ENCODE measurements at regions not wholly inside any gene's neighbourhood (a gene's known extent, or its start where the extent isn't known, plus 50 kb on each side); places are given as distances from the start of the nearest gene placed in this dataset.

GRCh38 chr1:216904471-216904870, 181.2 kb upstream of the ESRRG start:
- DNase-seq (no peak), ATAC-seq (peak in 3 of 4 donors; percentile 13 to 24 (median 24))
- H3K27ac ChIP-seq, result no peak overlapping the region
- H3K4me3 ChIP-seq, result no peak overlapping the region
- H3K27me3 ChIP-seq, result no peaks in the 10 kb centered on the region
- WGBS (ENCODE audit: insufficient coverage, low coverage, low lambda C conversion rate, missing lambda C conversion rate), result 19% methylated on average over 7 of the region's 7 CpGs
- no peaks in the 10 kb centered on the region for H3K9me3 ChIP-seq
- H3K4me1 ChIP-seq, result no peaks in the 10 kb centered on the region
- intact Hi-C loops (cut with DNase I), result no loop called here
- TF ChIP-seq, protein P1, sequence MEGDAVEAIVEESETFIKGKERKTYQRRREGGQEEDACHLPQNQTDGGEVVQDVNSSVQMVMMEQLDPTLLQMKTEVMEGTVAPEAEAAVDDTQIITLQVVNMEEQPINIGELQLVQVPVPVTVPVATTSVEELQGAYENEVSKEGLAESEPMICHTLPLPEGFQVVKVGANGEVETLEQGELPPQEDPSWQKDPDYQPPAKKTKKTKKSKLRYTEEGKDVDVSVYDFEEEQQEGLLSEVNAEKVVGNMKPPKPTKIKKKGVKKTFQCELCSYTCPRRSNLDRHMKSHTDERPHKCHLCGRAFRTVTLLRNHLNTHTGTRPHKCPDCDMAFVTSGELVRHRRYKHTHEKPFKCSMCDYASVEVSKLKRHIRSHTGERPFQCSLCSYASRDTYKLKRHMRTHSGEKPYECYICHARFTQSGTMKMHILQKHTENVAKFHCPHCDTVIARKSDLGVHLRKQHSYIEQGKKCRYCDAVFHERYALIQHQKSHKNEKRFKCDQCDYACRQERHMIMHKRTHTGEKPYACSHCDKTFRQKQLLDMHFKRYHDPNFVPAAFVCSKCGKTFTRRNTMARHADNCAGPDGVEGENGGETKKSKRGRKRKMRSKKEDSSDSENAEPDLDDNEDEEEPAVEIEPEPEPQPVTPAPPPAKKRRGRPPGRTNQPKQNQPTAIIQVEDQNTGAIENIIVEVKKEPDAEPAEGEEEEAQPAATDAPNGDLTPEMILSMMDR (IDR thresholded peaks at IDR 0.05), result no peak
- TF ChIP-seq POLR2A (IDR thresholded peaks at IDR 0.05), result no peak
- no peaks in the 10 kb centered on the region for H3K36me3 ChIP-seq

DNA sequence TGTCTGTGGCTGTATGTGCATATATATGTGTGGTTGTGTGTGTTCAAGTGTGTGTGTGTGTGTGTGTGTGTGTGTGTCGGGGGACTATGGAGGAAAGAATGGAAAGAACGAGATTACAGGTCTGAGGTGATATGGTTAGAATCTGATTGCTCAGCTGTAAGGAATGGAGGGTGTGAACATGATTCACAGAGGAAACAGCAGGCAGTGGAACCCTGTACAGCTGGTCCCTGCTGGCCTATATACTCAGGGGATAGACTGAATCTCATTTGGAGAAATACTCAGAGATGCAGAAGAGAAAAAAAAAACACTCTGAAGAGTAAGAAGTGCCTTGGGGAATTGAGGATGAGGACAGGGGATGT, 180.1 kb upstream of the ESRRG start:
- no peak for TF ChIP-seq POLR2A (IDR thresholded peaks at IDR 0.05)
- TF ChIP-seq, protein P1 (IDR thresholded peaks at IDR 0.05), result no peak
- Histone ChIP-seq H3K27me3 (no peaks in the 10 kb centered on the region), H3K36me3 (no peaks in the 10 kb centered on the region), H3K9me3 (no peaks in the 10 kb centered on the region), H3K4me3 (no peak overlapping the region), H3K4me1 (no peaks in the 10 kb centered on the region), H3K27ac (no peak overlapping the region)
- DNase-seq (no peak), ATAC-seq (peak in 1 of 4 donors; percentile 14)
- 92% methylated on average over 2 of the region's 2 CpGs for WGBS (ENCODE audit: insufficient coverage, low coverage, low lambda C conversion rate, missing lambda C conversion rate)
- intact Hi-C loops (cut with DNase I), result no loop called here

GRCh38 chr1:216902669-216903381, 179.6 kb upstream of the ESRRG start:
- Histone ChIP-seq H3K4me1 (no peaks in the 10 kb centered on the region), H3K27me3 (no peaks in the 10 kb centered on the region), H3K27ac (no peak overlapping the region), H3K9me3 (no peaks in the 10 kb centered on the region), H3K36me3 (no peaks in the 10 kb centered on the region), H3K4me3 (no peak overlapping the region)
- peak in 2 of 4 donors; percentile 46 to 60 for ATAC-seq
- intact Hi-C loops (cut with DNase I), result no loop called here
- TF ChIP-seq, protein P1 (IDR thresholded peaks at IDR 0.05), result no peak
- TF ChIP-seq POLR2A (IDR thresholded peaks at IDR 0.05), result no peak
- 47% methylated on average over 5 of the region's 5 CpGs for WGBS (ENCODE audit: insufficient coverage, low coverage, low lambda C conversion rate, missing lambda C conversion rate)
- peak in 1 of 3 donors; percentile 49 for DNase-seq

DNA sequence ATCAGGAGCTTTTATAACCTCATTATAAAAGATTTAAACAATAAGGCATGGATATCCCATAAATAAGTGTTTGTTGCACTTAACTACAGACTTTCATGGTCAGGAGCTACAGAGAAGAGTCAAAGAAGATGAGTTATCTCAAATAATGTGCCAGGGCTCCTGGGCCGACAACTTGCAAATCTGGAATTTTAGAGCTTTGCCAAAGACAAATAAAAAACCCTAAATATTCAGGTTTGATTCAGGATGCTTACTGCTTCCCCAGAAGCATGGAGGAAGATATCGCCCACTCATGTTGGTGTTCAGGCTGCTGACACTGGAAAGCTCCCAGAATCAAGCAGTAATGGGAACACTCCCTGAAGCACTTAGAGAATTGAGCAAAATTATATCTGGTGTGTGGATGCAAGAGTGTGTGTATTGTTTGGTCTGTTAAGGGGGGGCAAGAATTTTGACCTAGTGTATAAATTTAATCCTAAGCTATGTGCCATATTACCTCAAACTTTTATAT, 176.9 kb upstream of the ESRRG start:
- H3K9me3 ChIP-seq, result no peaks in the 10 kb centered on the region
- no peaks in the 10 kb centered on the region for H3K27me3 ChIP-seq
- TF ChIP-seq POLR2A (IDR thresholded peaks at IDR 0.05), result no peak
- TF ChIP-seq, protein P1 (IDR thresholded peaks at IDR 0.05), result no peak
- H3K4me3 ChIP-seq, result no peak overlapping the region
- no peaks in the 10 kb centered on the region for H3K4me1 ChIP-seq
- DNase-seq, result no peak
- no peak overlapping the region for H3K27ac ChIP-seq
- WGBS (ENCODE audit: insufficient coverage, low coverage, low lambda C conversion rate, missing lambda C conversion rate), result 51% methylated on average over 2 of the region's 2 CpGs
- H3K36me3 ChIP-seq, result no peaks in the 10 kb centered on the region
- intact Hi-C loops (cut with DNase I), result no loop called here
- no peak for ATAC-seq
